ENCODE measurements at regions not wholly inside any gene's neighbourhood (a gene's known extent, or its start where the extent isn't known, plus 50 kb on each side); places are given as distances from the start of the nearest gene placed in this dataset.

- H3K27me3 Mint-ChIP-seq (ENCODE audit: unreplicated experiment), result peaks cover 44% of the 10 kb centered on the region
- TF ChIP-seq CTCF (IDR thresholded peaks at IDR 0.05), result no peak
- H3K9me3 Mint-ChIP-seq (ENCODE audit: unreplicated experiment), result no peaks in the 10 kb centered on the region
- no peak for DNase-seq (ENCODE audit: extremely low spot score, unreplicated experiment)
- peaks cover 8% of the 10 kb centered on the region for H3K4me1 Mint-ChIP-seq (ENCODE audit: unreplicated experiment)
- H3K4me3 Mint-ChIP-seq (ENCODE audit: unreplicated experiment), result no peak overlapping the region
- no peaks in the 10 kb centered on the region for H3K36me3 Mint-ChIP-seq (ENCODE audit: unreplicated experiment)
- no peak overlapping the region for H3K27ac Mint-ChIP-seq (ENCODE audit: unreplicated experiment)
These were observed 337.5 kb downstream of the RPS24 start for GRCh38 chr10:78371136-78371535.

GRCh38 chr10:78372806-78373205, 339.1 kb downstream of the RPS24 start:
- no peak for TF ChIP-seq CTCF (IDR thresholded peaks at IDR 0.05)
- H3K9me3 Mint-ChIP-seq (ENCODE audit: unreplicated experiment), result no peaks in the 10 kb centered on the region
- peaks cover 5% of the 10 kb centered on the region for H3K4me1 Mint-ChIP-seq (ENCODE audit: unreplicated experiment)
- H3K36me3 Mint-ChIP-seq (ENCODE audit: unreplicated experiment), result no peaks in the 10 kb centered on the region
- DNase-seq (ENCODE audit: extremely low spot score, unreplicated experiment), result no peak
- H3K27ac Mint-ChIP-seq (ENCODE audit: unreplicated experiment), result no peak overlapping the region
- no peak overlapping the region for H3K4me3 Mint-ChIP-seq (ENCODE audit: unreplicated experiment)
- peaks cover 36% of the 10 kb centered on the region for H3K27me3 Mint-ChIP-seq (ENCODE audit: unreplicated experiment)

- Mint-ChIP-seq H3K27me3 (ENCODE audit: unreplicated experiment) (peaks cover 37% of the 10 kb centered on the region), H3K36me3 (ENCODE audit: unreplicated experiment) (no peaks in the 10 kb centered on the region), H3K27ac (ENCODE audit: unreplicated experiment) (no peak overlapping the region)
These were observed 340.8 kb downstream of the RPS24 start for GRCh38 chr10:78374331-78375028.

GRCh38 chr10:78375854-78376785, 342.5 kb downstream of the RPS24 start:
- no peak for TF ChIP-seq CTCF (IDR thresholded peaks at IDR 0.05)
- no peak for DNase-seq (ENCODE audit: extremely low spot score, unreplicated experiment)
- H3K27ac Mint-ChIP-seq (ENCODE audit: unreplicated experiment), result no peak overlapping the region
- peaks cover 30% of the 10 kb centered on the region for H3K27me3 Mint-ChIP-seq (ENCODE audit: unreplicated experiment)
- H3K4me1 Mint-ChIP-seq (ENCODE audit: unreplicated experiment), result peaks cover 12% of the 10 kb centered on the region
- H3K9me3 Mint-ChIP-seq (ENCODE audit: unreplicated experiment), result no peaks in the 10 kb centered on the region
- no peaks in the 10 kb centered on the region for H3K36me3 Mint-ChIP-seq (ENCODE audit: unreplicated experiment)
- no peak overlapping the region for H3K4me3 Mint-ChIP-seq (ENCODE audit: unreplicated experiment)

More at GRCh38 chr10:78374331-78375028, 340.8 kb downstream of the RPS24 start:
- Mint-ChIP-seq H3K4me1 (ENCODE audit: unreplicated experiment) (peaks cover 12% of the 10 kb centered on the region), H3K4me3 (ENCODE audit: unreplicated experiment) (no peak overlapping the region), H3K9me3 (ENCODE audit: unreplicated experiment) (no peaks in the 10 kb centered on the region)
- no peak for DNase-seq (ENCODE audit: extremely low spot score, unreplicated experiment)
- TF ChIP-seq CTCF (IDR thresholded peaks at IDR 0.05), result no peak

GRCh38 chr10:78377356-78377755, 343.7 kb downstream of the RPS24 start:
- Mint-ChIP-seq H3K4me1 (ENCODE audit: unreplicated experiment) (peaks cover 12% of the 10 kb centered on the region), H3K27me3 (ENCODE audit: unreplicated experiment) (peaks cover 31% of the 10 kb centered on the region), H3K9me3 (ENCODE audit: unreplicated experiment) (no peaks in the 10 kb centered on the region), H3K27ac (ENCODE audit: unreplicated experiment) (no peak overlapping the region), H3K4me3 (ENCODE audit: unreplicated experiment) (no peak overlapping the region), H3K36me3 (ENCODE audit: unreplicated experiment) (no peaks in the 10 kb centered on the region)
- DNase-seq (ENCODE audit: extremely low spot score, unreplicated experiment), result no peak
- no peak for TF ChIP-seq CTCF (IDR thresholded peaks at IDR 0.05)
